ENCODE measurements at regions not wholly inside any gene's neighbourhood (a gene's known extent, or its start where the extent isn't known, plus 50 kb on each side); places are given as distances from the start of the nearest gene placed in this dataset.
"Not testable (repeated sequence)": the region's sequence is repeated elsewhere in the genome, so short reads cannot be mapped to it uniquely, and the experiment has no call there.

DNA sequence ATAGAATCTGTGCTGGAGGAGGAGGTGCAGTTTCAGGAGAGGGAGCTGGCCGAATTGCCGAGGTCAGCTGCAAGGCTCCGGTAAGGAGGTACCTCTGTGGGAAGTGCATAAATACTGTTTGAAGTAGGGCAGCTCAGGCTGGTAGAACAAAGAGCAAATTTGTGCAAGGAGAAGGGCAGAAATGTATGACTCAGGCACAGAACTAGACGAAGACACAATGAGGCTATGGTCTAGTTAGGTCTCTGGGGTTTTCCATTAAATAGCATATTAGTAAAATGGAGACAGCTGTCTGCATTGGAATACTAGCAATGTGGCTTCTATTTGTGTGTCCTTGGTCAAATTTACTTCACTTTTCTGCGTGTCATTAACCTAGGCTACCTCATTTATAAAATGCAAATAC lies 74.5 kb downstream of the PPIAL4C start:
- not testable (repeated sequence) for TF ChIP-seq EZH2 (IDR thresholded peaks at IDR 0.05; ENCODE audit: insufficient read depth, poor library complexity, severe bottlenecking); EZH2phosphoT487 (IDR thresholded peaks at IDR 0.05; ENCODE audit: insufficient read depth, low read depth)

Measured in GM23248 (cell line).